ENCODE measurements at regions not wholly inside any gene's neighbourhood (a gene's known extent, or its start where the extent isn't known, plus 50 kb on each side); places are given as distances from the start of the nearest gene placed in this dataset.
"Not testable (repeated sequence)": the region's sequence is repeated elsewhere in the genome, so short reads cannot be mapped to it uniquely, and the experiment has no call there.

DNA sequence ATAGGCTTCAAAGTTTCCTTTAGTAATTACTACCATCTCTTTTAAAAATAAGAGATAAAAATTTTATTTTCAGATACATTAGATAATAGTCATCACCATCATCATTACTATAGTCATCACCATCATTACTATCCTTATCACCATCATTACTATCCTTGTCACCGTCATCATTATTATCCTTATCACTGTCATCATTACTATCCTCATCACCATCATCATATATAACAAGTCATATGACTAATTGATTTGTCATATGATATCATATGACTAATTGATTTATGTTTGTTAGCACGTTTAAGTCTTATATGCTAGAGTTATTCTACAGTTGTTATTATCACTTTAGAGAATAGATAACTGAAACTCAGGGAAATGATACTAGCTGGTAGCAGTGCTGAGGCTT lies 382.1 kb upstream of the CDH18 start:
- no peak for DNase-seq

DNA sequence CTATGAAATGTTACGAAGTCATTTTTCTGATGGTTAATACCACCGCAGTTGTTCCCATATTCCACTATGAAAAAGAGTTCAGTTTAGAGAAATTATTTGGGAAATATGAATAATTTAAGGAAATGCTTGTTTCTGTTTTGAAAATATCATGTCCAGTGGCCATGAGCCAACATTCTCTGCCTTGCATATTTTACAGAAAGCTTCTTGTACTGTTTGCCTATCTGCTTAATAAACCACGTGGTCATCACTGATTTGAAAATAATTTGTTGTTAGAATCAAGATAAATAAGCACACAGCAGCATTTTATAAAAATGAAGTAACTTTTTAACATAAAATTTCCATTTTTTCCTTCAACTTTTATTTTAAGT lies 381.5 kb upstream of the CDH18 start:
- DNase-seq, result no peak

DNA sequence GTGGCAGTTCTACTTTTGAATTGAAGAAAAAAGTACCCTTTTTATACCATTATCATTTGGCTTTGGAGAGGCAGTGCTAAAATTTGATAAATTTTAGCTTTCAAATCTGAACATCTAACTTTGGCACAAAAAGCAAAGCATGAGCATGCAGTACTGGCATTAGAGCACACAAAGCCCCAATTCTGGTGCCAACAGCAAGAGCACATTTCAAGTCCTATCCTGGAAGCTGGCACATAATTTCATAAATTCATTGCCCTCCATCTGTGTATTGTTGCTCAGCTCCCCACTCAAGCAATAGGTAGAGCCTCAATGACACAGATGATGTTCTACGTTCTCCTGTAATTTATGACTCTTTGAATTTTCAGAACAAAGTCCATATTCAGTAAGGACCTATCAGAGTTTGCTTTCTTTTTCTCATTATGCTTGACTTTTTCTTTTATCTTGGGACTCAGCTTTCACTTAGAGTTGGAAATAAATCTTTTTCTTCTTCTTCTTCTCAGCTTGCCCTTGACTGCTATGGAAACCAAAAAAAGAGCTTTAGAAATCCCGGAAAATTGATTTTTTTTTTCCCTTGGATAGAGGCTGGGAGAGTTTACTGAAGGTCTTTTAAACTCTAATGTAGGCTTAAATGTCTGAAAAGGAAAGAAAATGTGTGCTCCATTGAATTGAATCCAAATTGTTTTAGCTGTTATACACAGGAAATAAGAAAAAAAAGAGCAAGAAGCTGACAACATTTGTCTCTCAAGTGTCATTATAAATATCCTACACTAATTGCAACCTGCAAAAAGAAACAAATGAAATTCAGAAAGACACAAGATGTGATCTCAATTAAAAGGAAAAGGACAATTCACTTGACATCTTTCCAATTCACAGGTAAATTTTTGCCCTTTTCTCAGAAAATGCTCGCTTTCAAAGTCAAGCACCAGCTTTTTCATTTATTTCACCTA lies 380.8 kb upstream of the CDH18 start:
- no peak for DNase-seq

DNA sequence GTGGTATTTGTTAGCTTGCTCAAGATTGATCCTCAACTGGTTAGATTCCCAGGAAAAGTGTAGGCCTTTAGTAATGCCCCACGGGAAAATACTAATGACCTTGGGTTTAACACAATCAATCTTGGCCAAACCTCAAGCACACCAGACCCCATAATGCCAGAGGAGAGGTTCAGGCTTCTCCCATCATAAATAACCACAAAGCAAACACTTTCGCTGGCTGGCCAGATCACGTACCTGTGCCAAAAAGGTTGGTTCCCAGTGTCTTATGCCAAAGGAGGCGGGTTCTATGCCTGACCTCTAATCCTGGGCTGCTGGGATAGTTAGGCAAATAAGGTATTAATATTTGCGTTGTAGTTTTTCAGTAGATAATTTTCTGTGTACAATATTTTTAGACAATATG lies 379.2 kb upstream of the CDH18 start:
- no peak for DNase-seq

DNA sequence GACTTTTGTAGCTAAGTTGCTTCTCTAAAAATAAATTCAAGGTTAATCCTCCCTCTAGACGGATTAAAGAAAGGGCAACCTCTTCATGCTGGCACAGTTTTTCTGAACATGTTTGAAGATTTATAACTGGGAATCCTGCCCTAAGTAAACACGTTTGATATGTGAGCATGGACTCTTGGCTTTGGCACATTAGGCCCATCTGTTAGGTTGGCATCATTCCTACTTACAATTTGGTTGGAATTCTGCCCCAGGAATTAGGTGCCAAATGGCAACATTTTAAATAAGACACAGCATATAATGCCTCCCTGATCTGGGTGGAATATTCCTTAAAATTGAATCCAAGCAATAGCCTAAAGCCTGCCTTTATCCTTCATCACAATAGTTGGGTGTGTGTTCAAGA lies 372.3 kb upstream of the CDH18 start:
- DNase-seq, result peak; percentile 7

DNA sequence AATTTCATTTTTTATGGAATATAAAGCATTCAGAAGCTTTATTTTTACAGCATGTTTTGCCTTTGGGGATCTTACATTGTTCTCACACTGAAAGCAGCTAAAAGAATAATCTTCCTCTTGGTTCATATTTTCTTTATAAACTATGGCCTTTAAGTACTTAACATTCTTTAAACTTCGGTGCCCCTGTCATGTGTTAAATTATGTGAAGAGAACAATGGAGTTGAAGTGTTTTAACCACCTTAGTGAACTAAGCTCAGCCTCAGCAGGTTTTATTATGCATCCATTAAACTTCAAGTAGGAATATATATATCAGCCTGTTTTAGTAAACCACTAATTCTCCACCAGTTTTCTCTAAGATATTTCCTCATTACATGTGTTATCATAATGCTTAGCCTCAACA lies 371.4 kb upstream of the CDH18 start:
- no peak for DNase-seq

DNA sequence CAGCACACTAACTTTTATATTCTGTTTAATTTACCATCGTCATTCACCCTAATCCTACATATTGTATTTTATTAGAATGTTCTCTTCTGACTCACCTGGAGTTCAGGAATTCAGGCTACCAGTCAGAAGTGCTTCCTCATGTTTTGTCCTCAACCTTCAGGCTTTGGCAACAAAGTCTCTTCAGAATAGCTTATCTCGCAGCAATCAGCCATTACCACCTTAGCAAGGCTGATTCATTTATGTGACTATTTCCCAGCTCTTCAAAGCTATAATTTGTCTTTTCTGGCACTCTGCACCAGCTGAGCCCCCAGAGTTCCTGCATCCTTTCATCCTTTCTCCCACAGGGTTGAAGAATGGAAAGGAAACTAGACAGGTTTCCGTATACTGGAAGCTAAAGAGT lies 365.5 kb upstream of the CDH18 start:
- DNase-seq, result no peak

DNA sequence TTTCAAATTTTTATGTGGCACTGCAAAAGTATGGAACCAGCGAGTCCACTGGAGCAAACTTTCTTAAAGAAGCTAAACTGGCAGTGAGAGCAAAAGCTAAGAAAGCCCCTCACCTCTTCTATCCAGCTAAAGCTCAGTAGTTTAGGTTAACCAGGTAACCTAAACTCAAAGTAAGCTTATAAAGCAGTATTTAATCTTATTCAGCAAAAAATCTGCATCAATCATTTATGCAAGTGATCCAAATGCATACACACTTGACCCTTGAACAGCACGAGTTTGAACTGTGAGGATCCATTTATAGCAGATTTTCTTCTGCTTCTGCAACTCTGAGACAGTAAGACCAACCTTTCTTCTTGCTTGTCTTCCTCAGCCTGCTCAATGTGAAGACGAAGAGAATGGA lies 363.8 kb upstream of the CDH18 start:
- no peak for DNase-seq

DNA sequence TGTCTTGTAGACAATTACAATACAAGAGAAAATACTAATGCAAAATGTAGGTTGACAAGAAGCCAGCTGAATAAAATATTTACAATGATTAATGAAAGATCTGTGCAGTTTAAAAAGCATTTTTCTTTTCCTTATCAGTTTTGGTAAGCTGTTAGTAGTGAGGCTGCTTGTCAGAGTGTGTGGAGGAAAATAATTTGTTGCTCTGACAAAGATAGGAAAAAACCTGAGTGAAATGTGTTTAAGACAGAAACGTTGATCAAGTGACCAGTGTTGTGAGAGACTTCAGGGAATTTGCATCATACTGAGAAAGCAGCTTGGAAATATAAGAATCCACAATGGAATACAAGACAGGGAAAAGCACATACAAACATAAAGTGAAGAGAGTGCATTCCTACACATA lies 360.3 kb upstream of the CDH18 start:
- DNase-seq, result no peak

DNA sequence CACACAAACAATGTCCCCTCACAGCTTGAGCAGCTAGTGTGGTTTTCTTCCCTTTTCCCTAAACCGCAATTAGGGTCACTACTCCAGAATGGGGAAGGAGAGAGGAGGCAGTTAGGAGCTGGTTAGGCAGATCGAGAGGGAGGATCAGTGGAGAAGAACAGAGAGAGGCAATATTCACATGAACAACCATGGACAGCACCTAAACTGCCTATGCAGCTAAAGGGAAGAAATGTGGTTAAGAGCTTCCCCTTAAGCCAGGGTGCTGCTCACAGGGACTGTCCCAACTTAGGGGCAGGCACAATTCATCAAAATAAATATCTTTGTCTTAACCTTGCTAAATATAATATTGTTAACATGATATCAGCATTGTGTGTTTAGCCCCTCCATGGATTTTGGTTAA lies 359.3 kb upstream of the CDH18 start:
- DNase-seq, result no peak

DNA sequence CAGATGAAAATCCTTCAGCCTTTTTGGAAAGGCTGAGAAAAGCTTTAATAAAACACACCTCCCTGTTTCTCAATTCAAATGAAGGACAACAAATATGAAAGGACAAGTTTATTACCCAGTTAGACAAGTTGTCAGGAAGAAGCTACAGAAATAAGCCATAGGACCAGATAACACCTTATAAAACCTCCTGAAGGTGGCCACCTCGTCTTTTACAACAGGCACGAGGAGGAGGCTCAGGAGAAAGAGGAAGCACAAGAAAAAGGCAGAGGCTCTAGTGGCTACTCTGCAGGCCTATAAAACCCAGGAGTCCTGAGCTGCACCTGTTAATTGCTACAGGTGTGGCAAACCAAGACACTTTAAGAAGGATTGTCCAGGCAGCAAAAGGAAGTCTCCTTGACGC lies 352.1 kb upstream of the CDH18 start:
- DNase-seq, result no peak

DNA sequence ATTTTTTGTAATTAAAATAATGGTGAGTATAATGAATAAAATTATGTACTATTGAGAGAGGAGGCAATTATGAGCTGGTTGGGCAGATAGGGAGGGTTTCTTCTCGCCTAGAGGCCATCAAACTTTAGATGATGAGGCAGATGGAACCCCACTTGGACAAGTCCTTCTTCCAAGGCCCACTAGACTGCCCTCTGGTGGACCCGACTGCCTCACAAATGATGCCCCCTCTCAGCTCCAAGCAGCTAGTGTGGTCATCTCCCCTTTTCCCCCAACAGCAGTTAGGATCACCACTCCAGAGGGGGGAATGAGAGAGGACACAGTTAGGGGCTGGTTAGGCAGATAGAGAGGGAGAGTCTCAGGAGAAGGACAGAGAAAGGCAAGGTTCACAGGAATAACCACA lies 348.0 kb upstream of the CDH18 start:
- no peak for DNase-seq

DNA sequence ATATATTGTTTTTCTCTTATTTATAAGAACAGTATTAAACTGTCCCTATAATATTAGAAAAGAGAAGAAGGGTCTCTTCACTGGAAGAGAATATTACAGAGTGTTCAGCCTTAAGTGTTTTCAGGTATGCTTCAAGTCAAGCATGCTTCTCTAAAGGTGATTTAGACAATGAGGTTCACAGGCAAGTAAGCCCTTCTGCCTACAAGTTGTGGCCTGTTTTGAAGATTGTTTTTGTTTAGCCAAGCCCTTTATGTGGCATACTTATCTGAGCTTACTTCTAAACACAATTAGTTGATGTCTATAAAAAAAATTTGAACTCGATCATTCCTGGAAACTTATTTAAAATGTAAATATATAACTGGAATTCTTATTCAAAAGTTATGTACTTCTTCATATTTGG lies 343.8 kb upstream of the CDH18 start:
- DNase-seq, result no peak

DNA sequence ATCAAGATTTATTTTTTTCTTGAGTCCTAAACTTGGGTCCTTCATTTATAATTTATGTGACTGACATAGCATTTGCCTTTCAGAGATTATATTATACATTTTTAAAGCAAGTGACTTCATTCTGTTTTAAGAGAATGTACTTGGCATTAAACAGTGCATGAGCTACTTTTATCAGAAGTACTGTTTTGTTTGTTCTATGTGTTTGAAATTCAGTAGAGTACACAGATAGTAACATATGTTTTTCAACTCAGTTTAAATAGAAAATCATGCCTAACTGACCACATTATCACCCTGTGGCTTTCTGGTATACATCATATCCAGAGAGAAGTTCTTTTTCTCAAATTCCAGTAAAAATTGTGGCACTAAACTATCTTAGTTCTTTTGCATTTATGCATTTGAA lies 335.3 kb upstream of the CDH18 start:
- no peak for DNase-seq

DNA sequence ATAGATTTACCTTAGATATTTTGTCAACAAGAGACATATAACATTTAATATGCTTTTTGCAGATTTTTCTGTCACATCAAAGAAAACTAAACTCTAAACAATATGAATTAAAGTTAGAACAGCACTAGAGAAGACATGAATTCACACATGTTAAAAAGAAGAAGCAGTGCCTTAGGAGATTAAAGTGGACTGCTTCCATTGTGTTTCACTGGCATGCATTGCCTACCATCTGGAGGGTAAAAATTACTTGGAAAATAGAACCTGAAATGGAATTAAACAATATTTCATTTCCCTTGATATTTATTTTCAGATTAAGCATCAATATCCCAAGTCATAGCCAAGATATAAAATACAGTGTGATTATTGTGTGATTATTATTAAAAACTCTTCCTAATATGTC lies 319.4 kb upstream of the CDH18 start:
- no peak for DNase-seq

DNA sequence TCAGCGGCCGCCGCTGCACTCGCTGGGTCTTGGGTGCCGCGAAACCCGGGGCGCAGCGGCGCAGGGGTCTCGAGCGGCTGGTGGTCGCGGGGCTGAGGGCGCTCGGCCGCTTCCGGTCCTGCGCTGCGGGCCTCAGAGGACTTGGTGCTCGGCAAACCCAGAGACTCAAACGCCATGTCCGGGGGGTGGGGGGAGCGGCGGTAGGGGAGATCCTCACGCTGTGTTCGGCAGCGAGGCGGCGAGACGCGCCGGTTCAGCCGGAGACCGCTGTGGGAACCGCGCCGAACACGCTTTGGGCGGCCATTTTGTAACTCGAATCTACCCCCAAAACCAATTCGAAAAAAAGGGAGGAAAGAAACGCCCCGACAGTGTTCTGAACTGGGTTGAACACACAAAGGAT lies 317.5 kb upstream of the CDH18 start:
- no peak for DNase-seq

DNA sequence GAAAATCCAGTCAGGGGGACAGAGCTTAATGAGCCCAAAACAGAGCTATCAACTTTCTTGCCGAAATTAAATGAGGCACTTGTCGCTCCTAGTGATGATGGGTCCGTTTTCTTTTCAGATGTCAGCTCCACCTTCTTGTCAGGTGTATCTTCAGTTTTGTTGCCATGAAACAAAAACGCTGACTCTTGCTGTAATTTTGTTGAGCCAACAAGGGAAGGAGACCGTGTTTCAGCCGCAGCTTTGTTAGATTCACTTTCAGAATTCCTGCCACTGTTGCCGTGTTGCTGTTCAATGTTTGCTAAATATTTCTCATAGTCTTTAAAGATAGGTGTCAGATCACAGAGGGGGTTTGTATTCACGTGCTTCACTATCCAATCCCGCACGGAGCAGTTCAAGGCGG lies 316.6 kb upstream of the CDH18 start:
- DNase-seq, result not testable (repeated sequence)

DNA sequence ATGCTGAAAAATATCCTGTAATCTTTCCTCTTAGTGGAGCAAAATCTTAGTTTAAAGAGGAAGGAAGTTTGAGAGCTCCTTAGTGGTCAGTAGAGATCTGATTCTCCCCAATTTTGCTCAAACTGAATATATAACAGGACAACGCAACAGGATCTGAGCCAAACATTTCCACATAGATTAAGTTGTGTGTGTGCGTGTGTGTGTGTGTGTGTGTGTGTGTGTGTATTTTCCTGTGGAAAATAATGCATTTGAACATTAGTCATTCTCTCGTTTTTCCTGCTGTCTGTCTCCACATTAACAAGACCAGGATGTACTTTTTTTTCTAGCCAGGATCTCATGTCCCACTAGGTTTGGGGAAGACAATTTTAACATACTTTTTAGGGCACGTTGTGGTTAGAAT lies 312.1 kb upstream of the CDH18 start:
- no peak for DNase-seq

DNA sequence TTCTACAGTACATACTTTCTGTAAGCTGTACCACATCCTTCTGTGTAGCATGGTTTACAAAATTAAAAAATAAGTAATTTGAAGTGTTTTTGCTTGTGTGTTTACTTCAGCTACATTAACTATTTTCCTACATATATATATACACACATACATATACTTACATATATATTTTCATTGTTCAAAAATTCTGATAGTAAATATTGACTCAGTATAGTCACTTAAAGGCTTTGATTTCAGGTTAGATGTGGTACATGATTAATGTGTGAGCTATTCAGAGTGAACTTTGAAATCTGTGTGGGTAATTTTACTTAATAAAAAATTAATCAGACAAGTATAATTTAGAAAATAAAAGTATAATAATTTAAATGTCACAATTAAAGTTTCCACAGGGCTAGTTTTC lies 306.7 kb upstream of the CDH18 start:
- DNase-seq, result no peak

DNA sequence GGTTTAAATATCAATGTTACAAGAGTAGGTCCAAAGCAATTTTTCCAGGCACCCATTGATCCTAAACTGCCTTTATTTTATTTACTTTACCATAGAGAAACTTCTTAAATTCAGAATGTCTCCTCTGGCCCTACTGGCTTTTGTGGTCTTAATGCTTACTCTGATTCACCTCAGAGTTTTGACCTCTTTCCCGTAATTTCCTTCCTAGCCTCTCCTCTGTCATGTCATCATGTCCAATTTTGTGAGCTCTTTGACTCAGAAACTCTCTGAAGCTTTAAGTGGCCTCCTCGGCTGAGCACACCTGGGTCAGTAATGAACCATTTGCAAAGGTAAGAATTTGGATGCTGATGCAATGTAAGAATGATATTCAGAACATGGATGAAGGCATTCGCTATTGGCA lies 303.8 kb upstream of the CDH18 start:
- DNase-seq, result no peak

DNA sequence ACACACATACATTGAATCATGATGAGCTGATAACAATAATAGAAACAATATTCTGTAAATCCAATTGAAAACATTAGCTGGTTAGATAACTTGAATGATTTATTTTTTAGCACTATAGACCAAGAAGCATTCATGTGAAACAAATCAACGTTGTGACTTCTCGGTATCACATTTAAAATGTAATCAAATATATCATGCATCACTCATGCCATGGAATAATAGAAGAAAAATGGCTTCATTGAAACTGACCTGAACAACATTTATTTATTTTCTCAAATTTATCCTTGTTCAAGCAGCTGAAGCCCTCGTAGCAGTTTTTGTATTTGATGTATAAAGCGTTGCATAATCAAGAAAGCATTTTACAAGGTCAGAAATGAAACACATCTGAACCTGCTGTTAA lies 299.6 kb upstream of the CDH18 start:
- no peak for DNase-seq

DNA sequence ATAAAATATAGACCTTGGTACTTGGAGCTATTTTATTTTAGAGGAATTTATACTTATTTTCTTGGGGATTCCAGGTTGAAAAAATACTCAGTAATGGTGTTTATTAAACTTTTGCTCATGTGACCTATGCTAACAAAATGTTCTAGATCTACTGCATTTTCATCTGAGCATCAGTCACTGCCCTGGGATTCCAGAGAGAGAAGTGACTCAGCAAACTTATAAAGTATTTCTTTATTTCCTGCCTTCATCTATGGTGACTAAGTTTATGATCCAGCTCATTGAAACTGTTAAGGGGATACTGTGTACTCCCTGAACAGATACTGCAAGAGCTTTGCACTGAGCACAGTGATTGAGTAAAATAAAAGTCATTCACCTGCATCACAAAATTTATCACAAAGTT lies 298.5 kb upstream of the CDH18 start:
- DNase-seq, result no peak

DNA sequence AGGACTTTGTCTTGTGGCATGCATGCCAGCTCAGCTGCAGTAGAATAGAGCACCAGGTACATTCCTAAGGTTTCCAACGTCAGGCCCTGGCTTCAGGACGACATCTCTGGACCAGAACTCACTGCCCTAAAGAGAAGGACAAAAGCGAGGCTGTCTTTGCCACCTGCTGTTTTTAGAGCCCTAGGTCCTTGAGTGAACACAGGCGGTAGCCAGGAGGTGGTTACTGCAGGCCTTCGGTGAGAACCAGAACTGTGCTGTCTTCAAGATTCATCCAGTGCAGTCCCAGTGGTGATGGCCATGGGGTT lies 288.9 kb upstream of the CDH18 start:
- DNase-seq, result no peak
